Calu3 (cell line): ENCODE measurements at regions not wholly inside any gene's neighbourhood (a gene's known extent, or its start where the extent isn't known, plus 50 kb on each side); places are given as distances from the start of the nearest gene placed in this dataset.

ENCODE experiments used
- BruUV-seq: library from RNA; stranded (reverse); fragments of 400-500 nt; replicated peaks from 2 replicates; lab custom pipeline; 2021; lab: Mats Ljungman, UMichigan
- CTCF ChIA-PET: fragments of 300-600 bp; sonication (Branson Sonifier 250); formaldehyde crosslinking; loops from one replicate; lab custom pipeline; 2022; ENCODE audit warnings: antibody characterized with exemption; lab: Charles Lee
- DNase-seq: peaks from one replicate; pipeline ENCODE4 v3.0.0; 2022
- H3K27ac Mint-ChIP-seq: one replicate; pipeline ENCODE4 v1.8.0; 2022; ENCODE audit warnings: mixed read lengths; ENCODE audit not compliant: unreplicated experiment
- H3K27me3 Mint-ChIP-seq: one replicate; pipeline ENCODE4 v1.8.0; 2022; ENCODE audit warnings: mixed read lengths; ENCODE audit not compliant: unreplicated experiment
- H3K36me3 Mint-ChIP-seq: one replicate; pipeline ENCODE4 v1.8.0; 2022; ENCODE audit warnings: mild to moderate bottlenecking, moderate library complexity, mixed read lengths; ENCODE audit not compliant: insufficient read depth, unreplicated experiment
- H3K4me1 Mint-ChIP-seq: one replicate; pipeline ENCODE4 v1.8.0; 2022; ENCODE audit warnings: mild to moderate bottlenecking, low read depth, mixed read lengths; ENCODE audit not compliant: unreplicated experiment
- H3K4me3 Mint-ChIP-seq: one replicate; pipeline ENCODE4 v1.8.0; 2022; ENCODE audit warnings: mild to moderate bottlenecking, low read depth, moderate library complexity, mixed read lengths; ENCODE audit not compliant: unreplicated experiment
- H3K9me3 Mint-ChIP-seq: one replicate; pipeline ENCODE4 v1.8.0; 2022; ENCODE audit warnings: low read depth, mixed read lengths; ENCODE audit not compliant: unreplicated experiment
- intact Hi-C: fragments of 100-400 bp; cut with micrococcal nuclease; formaldehyde crosslinking; loops from one replicate; pipeline ENCODE4 v1.10.0; 2022; ENCODE audit not compliant: unreplicated experiment
- TF ChIP-seq, protein P1 (sequence below): fragments of 200-600 bp; IDR thresholded peaks from one replicate; pipeline ENCODE4 v1.8.0; 2022; ENCODE audit warnings: antibody characterized with exemption; ENCODE audit not compliant: unreplicated experiment

DNA sequence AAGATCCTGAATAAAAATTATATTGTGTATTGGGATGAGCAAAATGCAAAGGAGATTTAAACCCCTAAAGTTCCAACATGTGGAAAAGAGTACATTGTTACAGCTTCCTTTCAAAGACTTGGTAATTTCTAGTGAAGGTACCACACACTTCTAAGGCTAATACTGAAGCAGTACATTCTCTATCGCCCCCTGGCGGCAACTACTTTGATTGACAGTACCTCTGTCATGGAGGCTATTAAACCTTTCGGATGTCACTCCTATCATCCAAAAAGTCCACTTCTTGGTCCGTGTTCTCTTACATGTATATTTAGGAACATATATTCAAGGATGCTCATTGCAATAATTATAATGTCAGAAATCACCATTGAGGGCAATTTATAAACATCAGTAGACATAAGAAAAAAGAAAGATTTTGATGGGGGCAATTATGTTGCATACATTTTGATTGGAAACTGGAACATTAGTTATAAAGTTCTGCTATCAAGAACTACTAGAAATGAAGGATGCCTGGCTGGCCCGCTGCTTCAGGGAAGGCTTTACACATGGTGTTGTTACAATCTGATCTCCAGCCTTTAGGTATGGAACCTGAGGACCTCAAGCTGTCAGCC, 601.6 kb downstream of the CPS1 start:
- BruUV-seq, result no TSS peak
- H3K27ac Mint-ChIP-seq, result no peak overlapping the region
- intact Hi-C loops, result loop anchor here (1.0 kb wide), 2 partner anchors 73 to 124 kb away; no protein-coding TSS in a partner anchor
- H3K36me3 Mint-ChIP-seq, result no peaks in the 10 kb centered on the region
- H3K27me3 Mint-ChIP-seq, result no peaks in the 10 kb centered on the region
- peak; percentile 80 for DNase-seq
- H3K4me1 Mint-ChIP-seq, result peaks cover 13% of the 10 kb centered on the region
- no peaks in the 10 kb centered on the region for H3K9me3 Mint-ChIP-seq
- CTCF ChIA-PET, result interaction anchor here (0.7 to 1.8 kb wide), 3 partner anchors 71 to 494 kb away, joined by 3 to 17 read pairs (median 3); no protein-coding TSS in a partner anchor
- no peak overlapping the region for H3K4me3 Mint-ChIP-seq
- TF ChIP-seq, protein P1, sequence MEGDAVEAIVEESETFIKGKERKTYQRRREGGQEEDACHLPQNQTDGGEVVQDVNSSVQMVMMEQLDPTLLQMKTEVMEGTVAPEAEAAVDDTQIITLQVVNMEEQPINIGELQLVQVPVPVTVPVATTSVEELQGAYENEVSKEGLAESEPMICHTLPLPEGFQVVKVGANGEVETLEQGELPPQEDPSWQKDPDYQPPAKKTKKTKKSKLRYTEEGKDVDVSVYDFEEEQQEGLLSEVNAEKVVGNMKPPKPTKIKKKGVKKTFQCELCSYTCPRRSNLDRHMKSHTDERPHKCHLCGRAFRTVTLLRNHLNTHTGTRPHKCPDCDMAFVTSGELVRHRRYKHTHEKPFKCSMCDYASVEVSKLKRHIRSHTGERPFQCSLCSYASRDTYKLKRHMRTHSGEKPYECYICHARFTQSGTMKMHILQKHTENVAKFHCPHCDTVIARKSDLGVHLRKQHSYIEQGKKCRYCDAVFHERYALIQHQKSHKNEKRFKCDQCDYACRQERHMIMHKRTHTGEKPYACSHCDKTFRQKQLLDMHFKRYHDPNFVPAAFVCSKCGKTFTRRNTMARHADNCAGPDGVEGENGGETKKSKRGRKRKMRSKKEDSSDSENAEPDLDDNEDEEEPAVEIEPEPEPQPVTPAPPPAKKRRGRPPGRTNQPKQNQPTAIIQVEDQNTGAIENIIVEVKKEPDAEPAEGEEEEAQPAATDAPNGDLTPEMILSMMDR, result peak; percentile 84

DNA sequence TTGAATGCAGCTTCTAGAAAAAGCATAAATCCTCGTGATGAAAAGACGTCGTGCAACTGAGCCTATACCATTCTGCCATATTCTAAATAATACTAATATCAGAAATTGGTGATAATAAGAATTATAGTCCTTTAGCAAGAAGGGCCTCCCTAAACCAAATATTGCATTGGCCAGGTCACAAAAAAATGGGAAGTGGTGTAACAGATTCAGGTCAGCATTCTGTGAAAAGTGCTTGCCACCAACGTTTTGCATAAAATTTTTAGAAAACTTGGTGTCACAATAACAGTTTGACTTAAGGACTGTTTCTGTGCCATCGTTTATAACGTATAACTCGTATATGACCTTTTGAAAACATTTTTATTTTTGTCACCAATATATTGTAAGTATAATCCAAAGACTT, 603.6 kb downstream of the CPS1 start:
- Mint-ChIP-seq H3K27me3 (no peaks in the 10 kb centered on the region), H3K4me3 (no peak overlapping the region), H3K9me3 (no peaks in the 10 kb centered on the region), H3K36me3 (no peaks in the 10 kb centered on the region), H3K27ac (no peak overlapping the region), H3K4me1 (peaks cover 18% of the 10 kb centered on the region)
- no TSS peak for BruUV-seq
- TF ChIP-seq, protein P1, result no peak
- intact Hi-C loops, result no loop called here
- DNase-seq, result no peak
- CTCF ChIA-PET, result no interaction called here

DNA sequence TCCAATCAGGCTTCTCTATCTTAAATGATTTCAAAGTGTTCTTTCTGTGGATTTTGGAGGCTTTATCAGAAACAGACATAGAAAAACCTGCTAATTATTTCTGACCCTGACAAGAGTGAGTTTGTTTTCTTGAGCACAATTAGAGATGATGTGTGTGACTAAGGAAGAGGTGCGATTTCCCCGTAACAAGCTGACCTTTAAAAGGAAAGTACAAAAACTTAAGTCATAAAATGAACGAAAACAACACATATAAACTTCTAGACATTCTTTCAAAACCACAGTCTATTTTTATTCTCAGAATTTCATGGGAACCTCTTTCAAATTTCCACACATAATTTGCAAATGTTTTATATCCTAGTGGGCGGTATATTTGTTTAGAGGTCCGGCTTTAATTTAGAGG, 604.8 kb downstream of the CPS1 start:
- CTCF ChIA-PET, result no interaction called here
- no TSS peak for BruUV-seq
- Mint-ChIP-seq H3K4me1 (peaks cover 18% of the 10 kb centered on the region), H3K9me3 (no peaks in the 10 kb centered on the region), H3K27ac (no peak overlapping the region), H3K36me3 (no peaks in the 10 kb centered on the region), H3K4me3 (no peak overlapping the region), H3K27me3 (no peaks in the 10 kb centered on the region)
- TF ChIP-seq, protein P1, result no peak
- DNase-seq, result no peak
- intact Hi-C loops, result no loop called here

DNA sequence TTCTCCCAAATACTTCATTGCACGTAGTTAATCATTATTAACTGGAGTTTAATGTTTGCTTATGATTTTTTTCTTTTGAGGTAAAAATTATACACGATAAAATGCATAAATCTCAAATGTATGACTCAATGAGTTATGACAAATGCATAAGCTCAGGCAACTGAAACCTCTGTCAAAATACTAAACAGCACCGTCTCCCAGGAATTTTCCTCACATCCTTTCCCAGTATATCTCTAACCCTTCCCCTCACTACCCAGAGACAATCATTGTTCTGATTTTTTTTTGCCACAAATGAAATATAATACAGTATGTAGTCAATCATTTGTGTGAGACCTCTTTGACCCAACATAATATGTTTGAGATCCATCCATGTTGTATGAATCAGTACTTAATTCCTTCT, 606.5 kb downstream of the CPS1 start:
- Mint-ChIP-seq H3K36me3 (no peaks in the 10 kb centered on the region), H3K27me3 (no peaks in the 10 kb centered on the region), H3K27ac (peak overlapping the region; percentile 62), H3K4me3 (peak overlapping the region; percentile 9), H3K9me3 (peaks cover 2% of the 10 kb centered on the region), H3K4me1 (peaks cover 19% of the 10 kb centered on the region)
- TF ChIP-seq, protein P1, result no peak
- CTCF ChIA-PET, result no interaction called here
- intact Hi-C loops, result no loop called here
- no TSS peak for BruUV-seq
- no peak for DNase-seq
